GM10248 (cell line): ENCODE measurements at regions not wholly inside any gene's neighbourhood (a gene's known extent, or its start where the extent isn't known, plus 50 kb on each side); places are given as distances from the start of the nearest gene placed in this dataset.

ENCODE experiments used
- CTCF ChIA-PET: fragments of 300-600 bp; sonication (Branson Sonifier 250); formaldehyde crosslinking; extraction: SDS; loops from one replicate; lab custom pipeline; 2021; ENCODE audit warnings: antibody characterized with exemption; lab: Yijun Ruan, JAX
- POLR2A ChIA-PET: fragments of 350-650 bp; sonication (Branson Sonifier 250); formaldehyde crosslinking; extraction: SDS; loops from one replicate; lab custom pipeline; 2020; ENCODE audit warnings: antibody characterized with exemption; lab: Yijun Ruan, JAX
- DNase-seq: peaks from one replicate; pipeline ENCODE4 v3.0.0; 2012; ENCODE audit errors: extremely low spot score
- TF ChIP-seq, protein P1 (sequence below): IDR thresholded peaks from 2 replicates; pipeline ENCODE4 v1.5.1; 2012; ENCODE audit warnings: mild to moderate bottlenecking, low read depth; ENCODE audit errors: extremely low read depth, missing control alignments, control extremely low read depth

DNA sequence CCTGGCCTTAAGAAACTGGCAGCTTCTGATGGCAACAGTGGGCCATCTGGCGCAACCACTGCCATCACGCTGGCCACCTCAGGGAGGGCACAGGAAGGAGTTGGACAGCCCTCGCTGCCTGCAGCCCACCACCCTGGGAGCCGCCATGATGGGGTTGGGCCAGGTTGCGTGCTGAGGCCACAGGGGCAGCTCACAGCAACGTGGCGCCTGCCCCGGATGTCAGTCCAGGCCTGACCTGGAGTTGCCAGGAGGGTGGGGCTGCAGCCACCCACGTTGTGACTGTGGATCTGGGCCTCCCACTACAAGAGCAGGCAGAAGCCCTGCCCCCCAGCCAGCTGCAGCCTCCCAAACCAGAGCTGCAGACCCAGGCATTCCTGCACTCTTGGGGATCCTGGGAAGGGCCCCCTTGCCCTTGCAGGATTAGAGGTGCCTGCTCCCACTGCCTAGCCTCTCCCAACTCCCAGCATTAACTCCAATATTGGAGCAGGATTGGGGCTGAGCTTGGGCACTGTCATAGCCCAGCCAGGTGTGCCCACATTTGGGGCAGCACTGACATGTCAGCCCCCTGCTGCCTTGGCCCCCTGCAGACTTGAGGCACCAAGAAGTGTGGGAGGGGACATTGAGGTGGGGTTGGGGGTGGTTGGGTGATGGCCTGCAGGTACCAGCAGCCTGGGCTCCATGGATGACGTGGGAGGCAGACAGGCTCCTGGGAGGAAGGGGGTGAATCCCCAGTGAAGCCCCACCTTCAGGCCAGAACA lies 468.9 kb upstream of the CCDC54 start:
- POLR2A ChIA-PET, result no interaction called here

DNA sequence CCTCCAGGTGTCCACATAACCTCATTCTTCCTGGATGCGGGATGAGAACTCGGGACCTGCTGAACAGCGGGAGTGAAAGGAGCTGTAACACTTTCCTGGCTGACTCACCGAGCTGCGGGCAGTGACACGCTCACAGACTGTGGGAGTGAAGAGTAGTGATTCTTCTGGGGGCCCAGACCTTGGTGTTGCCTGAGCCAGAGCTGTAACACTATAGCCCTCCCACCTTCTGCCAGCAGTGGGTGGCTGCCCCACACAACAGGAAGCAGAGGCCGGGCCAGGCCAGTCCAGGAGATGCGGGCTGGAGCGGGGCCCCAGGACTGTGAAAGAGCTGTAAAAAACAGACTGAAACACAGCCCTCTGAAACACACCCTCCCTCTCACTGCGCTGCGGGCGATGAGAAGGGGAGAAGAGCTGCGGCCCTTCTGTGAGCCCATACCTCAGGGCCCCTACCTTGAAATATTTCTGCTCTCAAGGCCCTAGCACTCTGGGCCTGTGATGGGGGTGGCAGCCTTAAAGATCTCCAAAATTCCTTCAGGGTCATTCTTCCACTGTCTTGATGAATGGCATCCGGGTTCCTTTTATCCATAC lies 464.0 kb upstream of the CCDC54 start:
- TF ChIP-seq, protein P1, sequence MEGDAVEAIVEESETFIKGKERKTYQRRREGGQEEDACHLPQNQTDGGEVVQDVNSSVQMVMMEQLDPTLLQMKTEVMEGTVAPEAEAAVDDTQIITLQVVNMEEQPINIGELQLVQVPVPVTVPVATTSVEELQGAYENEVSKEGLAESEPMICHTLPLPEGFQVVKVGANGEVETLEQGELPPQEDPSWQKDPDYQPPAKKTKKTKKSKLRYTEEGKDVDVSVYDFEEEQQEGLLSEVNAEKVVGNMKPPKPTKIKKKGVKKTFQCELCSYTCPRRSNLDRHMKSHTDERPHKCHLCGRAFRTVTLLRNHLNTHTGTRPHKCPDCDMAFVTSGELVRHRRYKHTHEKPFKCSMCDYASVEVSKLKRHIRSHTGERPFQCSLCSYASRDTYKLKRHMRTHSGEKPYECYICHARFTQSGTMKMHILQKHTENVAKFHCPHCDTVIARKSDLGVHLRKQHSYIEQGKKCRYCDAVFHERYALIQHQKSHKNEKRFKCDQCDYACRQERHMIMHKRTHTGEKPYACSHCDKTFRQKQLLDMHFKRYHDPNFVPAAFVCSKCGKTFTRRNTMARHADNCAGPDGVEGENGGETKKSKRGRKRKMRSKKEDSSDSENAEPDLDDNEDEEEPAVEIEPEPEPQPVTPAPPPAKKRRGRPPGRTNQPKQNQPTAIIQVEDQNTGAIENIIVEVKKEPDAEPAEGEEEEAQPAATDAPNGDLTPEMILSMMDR, result no peak
- ChIA-PET CTCF (no interaction called here), POLR2A (no interaction called here)
- no peak for DNase-seq

More for the DNA sequence above, 468.9 kb upstream of the CCDC54 start:
- TF ChIP-seq, protein P1, result no peak
- DNase-seq, result no peak
- CTCF ChIA-PET, result interaction anchor here (1.2 kb wide), 1 partner anchor 10 kb away, joined by 4 read pairs; no protein-coding TSS in a partner anchor

DNA sequence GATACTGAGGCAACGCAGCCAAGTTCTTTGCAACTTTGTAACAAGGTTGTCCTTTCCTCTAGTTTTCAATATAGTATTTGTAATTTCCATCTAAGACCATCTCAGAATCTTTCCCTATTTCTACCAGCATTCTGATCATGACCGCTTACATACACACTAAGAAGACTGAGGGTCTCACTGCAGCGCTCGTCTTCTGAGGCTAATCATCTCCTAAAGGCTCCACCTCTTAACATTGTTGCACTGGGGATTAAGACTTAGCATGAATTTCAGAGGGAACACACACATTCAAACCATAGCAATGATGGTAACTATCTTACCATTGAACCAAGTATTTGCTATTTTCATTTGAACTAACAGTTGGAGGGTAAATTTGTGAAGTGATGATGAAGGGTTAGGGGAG lies 463.3 kb upstream of the CCDC54 start:
- no peak for DNase-seq
- ChIA-PET POLR2A (no interaction called here), CTCF (no interaction called here)
- TF ChIP-seq, protein P1, result no peak

DNA sequence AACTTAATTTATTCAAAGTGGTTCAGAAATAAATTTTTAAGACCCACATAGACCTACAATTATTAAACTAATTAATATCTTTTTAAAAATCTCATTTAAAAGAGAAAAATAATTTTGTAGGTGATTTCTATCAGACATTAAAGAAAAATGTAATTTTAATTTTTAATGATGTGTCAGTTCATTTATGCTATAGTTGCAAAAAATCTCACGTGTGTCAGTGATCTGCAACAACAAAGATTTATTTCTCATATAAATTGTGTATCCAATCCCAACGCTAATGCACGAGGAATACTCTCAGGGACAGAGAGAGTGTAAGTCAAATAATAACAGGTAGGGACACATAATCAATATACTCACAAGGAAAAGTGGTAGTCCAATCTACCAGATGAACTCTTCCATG lies 456.6 kb upstream of the CCDC54 start:
- TF ChIP-seq, protein P1, result no peak
- POLR2A ChIA-PET, result no interaction called here

DNA sequence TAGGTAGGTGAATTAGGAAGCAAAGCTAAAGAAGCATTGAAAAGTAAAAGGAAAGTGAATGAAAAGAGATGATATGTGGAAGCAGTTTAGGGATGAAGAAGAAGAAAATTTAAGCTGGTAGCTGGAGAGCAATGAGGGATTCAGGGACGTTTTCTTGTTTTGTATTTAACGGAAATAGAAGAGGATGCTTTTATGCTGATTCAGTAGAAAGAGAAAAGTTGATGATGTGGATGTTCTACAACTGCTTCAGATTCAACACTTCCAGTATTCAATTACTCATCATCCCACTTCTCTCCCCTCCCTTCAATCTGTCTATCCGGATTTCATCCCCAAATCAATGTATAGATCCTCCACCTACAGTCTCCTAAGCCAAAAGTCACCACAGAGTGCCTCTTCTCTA lies 448.2 kb upstream of the CCDC54 start:
- CTCF ChIA-PET, result no interaction called here
- no peak for DNase-seq
- POLR2A ChIA-PET, result no interaction called here
- TF ChIP-seq, protein P1, result no peak

More for the DNA sequence above, 456.6 kb upstream of the CCDC54 start:
- CTCF ChIA-PET, result no interaction called here
- no peak for DNase-seq

DNA sequence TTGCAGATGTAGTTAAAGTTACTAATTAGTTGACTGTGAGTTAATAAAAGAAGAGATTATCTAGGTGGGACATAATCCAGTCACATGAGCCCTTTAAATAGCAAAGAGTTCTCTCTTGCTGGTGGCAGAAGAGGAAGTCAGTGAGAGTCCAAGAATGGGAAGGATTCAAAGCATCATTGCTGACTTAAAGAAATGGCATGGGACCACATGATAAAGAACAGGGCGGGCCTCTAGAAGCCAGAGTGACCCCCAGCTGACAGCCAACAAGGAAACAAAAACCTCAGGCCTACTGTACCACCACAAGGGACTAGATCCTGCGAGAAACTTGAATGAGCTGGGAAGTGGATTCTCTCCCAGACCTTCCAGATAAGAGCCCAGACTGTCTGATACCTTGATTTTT lies 447.2 kb upstream of the CCDC54 start:
- POLR2A ChIA-PET, result no interaction called here
- CTCF ChIA-PET, result no interaction called here
- DNase-seq, result no peak
- TF ChIP-seq, protein P1, result no peak
